ENCODE measurements at regions not wholly inside any gene's neighbourhood (a gene's known extent, or its start where the extent isn't known, plus 50 kb on each side); places are given as distances from the start of the nearest gene placed in this dataset.

GRCh38 chr10:121662945-121663917 is 65.0 kb upstream of the FGFR2 start:
- ChIA-PET CTCF (no interaction called here), POLR2A (no interaction called here)

GRCh38 chr10:121662531-121662930 is 64.3 kb upstream of the FGFR2 start:
- CTCF ChIA-PET: no interaction called here
- POLR2A ChIA-PET: no interaction called here

GRCh38 chr10:121661451-121661851 is 63.2 kb upstream of the FGFR2 start:
- CTCF ChIA-PET: no interaction called here
- POLR2A ChIA-PET: no interaction called here

- POLR2A ChIA-PET: no interaction called here
- CTCF ChIA-PET: no interaction called here
Observed at GRCh38 chr10:121659236-121659635, 61.0 kb upstream of the FGFR2 start.

GRCh38 chr10:121658611-121659010 is 60.4 kb upstream of the FGFR2 start:
- ChIA-PET CTCF (no interaction called here), POLR2A (no interaction called here)

- ChIA-PET CTCF (no interaction called here), POLR2A (no interaction called here)
Observed at GRCh38 chr10:121658111-121658510, 59.9 kb upstream of the FGFR2 start.

- ChIA-PET CTCF (no interaction called here), POLR2A (no interaction called here)
Observed at GRCh38 chr10:121655254-121656144, 57.3 kb upstream of the FGFR2 start.

GRCh38 chr10:121654021-121654545 is 55.8 kb upstream of the FGFR2 start:
- ChIA-PET POLR2A (no interaction called here), CTCF (no interaction called here)

GRCh38 chr10:121653608-121654007 is 55.4 kb upstream of the FGFR2 start:
- CTCF ChIA-PET: no interaction called here

GRCh38 chr10:121648493-121648892 is 50.2 kb upstream of the FGFR2 start:
- POLR2A ChIA-PET: no interaction called here
- CTCF ChIA-PET: no interaction called here

More at GRCh38 chr10:121653608-121654007, 55.4 kb upstream of the FGFR2 start:
- POLR2A ChIA-PET: no interaction called here

- ChIA-PET CTCF (no interaction called here), POLR2A (no interaction called here)
Observed at GRCh38 chr10:121648059-121648458, 49.8 kb upstream of the FGFR2 start.

Data from activated CD8-positive, alpha-beta memory T cell treated with anti-CD3 and anti-CD28 coated beads for 36 hours (primary cell).